ENCODE measurements at regions not wholly inside any gene's neighbourhood (a gene's known extent, or its start where the extent isn't known, plus 50 kb on each side); places are given as distances from the start of the nearest gene placed in this dataset.

- H3K36me3 ChIP-seq (ENCODE audit: control insufficient read depth, insufficient read depth, low read length): no peaks in the 10 kb centered on the region
- no peaks in the 10 kb centered on the region for H3K27me3 ChIP-seq (replicated peaks; ENCODE audit: control insufficient read depth, insufficient read depth, low read length, poor library complexity, severe bottlenecking)
- no peaks in the 10 kb centered on the region for H3K4me1 ChIP-seq (ENCODE audit: control insufficient read depth, insufficient read depth, low read length, poor library complexity, severe bottlenecking)
- H3K9me3 ChIP-seq (ENCODE audit: control insufficient read depth, low read length): no peaks in the 10 kb centered on the region
- H3K27ac ChIP-seq (ENCODE audit: insufficient read depth, low read length, poor library complexity, severe bottlenecking): no peak overlapping the region
- DNase-seq: no peak
- H3K4me3 ChIP-seq (ENCODE audit: insufficient read depth, low read depth, low read length, poor library complexity, severe bottlenecking): no peak overlapping the region
These were observed 396.5 kb downstream of the DMRT2 start for GRCh38 chr9:1446671-1447070.

GRCh38 chr9:1453636-1454035 is 403.5 kb downstream of the DMRT2 start:
- Histone ChIP-seq H3K27ac (ENCODE audit: insufficient read depth, low read length, poor library complexity, severe bottlenecking) (no peak overlapping the region), H3K36me3 (ENCODE audit: control insufficient read depth, insufficient read depth, low read length) (no peaks in the 10 kb centered on the region), H3K4me3 (ENCODE audit: insufficient read depth, low read depth, low read length, poor library complexity, severe bottlenecking) (no peak overlapping the region), H3K27me3 (replicated peaks; ENCODE audit: control insufficient read depth, insufficient read depth, low read length, poor library complexity, severe bottlenecking) (no peaks in the 10 kb centered on the region), H3K9me3 (ENCODE audit: control insufficient read depth, low read length) (no peaks in the 10 kb centered on the region), H3K4me1 (ENCODE audit: control insufficient read depth, insufficient read depth, low read length, poor library complexity, severe bottlenecking) (no peaks in the 10 kb centered on the region)
- DNase-seq: no peak

- H3K27ac ChIP-seq (ENCODE audit: insufficient read depth, low read length, poor library complexity, severe bottlenecking): no peak overlapping the region
- H3K4me1 ChIP-seq (ENCODE audit: control insufficient read depth, insufficient read depth, low read length, poor library complexity, severe bottlenecking): no peaks in the 10 kb centered on the region
- no peaks in the 10 kb centered on the region for H3K27me3 ChIP-seq (replicated peaks; ENCODE audit: control insufficient read depth, insufficient read depth, low read length, poor library complexity, severe bottlenecking)
- no peak overlapping the region for H3K4me3 ChIP-seq (ENCODE audit: insufficient read depth, low read depth, low read length, poor library complexity, severe bottlenecking)
- DNase-seq: no peak
- H3K9me3 ChIP-seq (ENCODE audit: control insufficient read depth, low read length): no peaks in the 10 kb centered on the region
- no peaks in the 10 kb centered on the region for H3K36me3 ChIP-seq (ENCODE audit: control insufficient read depth, insufficient read depth, low read length)
These were observed 404.1 kb downstream of the DMRT2 start for GRCh38 chr9:1454211-1454610.

GRCh38 chr9:1454616-1455347 is 404.6 kb downstream of the DMRT2 start:
- Histone ChIP-seq H3K36me3 (ENCODE audit: control insufficient read depth, insufficient read depth, low read length) (no peaks in the 10 kb centered on the region), H3K9me3 (ENCODE audit: control insufficient read depth, low read length) (no peaks in the 10 kb centered on the region), H3K27me3 (replicated peaks; ENCODE audit: control insufficient read depth, insufficient read depth, low read length, poor library complexity, severe bottlenecking) (no peaks in the 10 kb centered on the region), H3K27ac (ENCODE audit: insufficient read depth, low read length, poor library complexity, severe bottlenecking) (no peak overlapping the region), H3K4me3 (ENCODE audit: insufficient read depth, low read depth, low read length, poor library complexity, severe bottlenecking) (no peak overlapping the region), H3K4me1 (ENCODE audit: control insufficient read depth, insufficient read depth, low read length, poor library complexity, severe bottlenecking) (no peaks in the 10 kb centered on the region)
- no peak for DNase-seq

- Histone ChIP-seq H3K4me3 (ENCODE audit: insufficient read depth, low read depth, low read length, poor library complexity, severe bottlenecking) (no peak overlapping the region), H3K27me3 (replicated peaks; ENCODE audit: control insufficient read depth, insufficient read depth, low read length, poor library complexity, severe bottlenecking) (no peaks in the 10 kb centered on the region), H3K4me1 (ENCODE audit: control insufficient read depth, insufficient read depth, low read length, poor library complexity, severe bottlenecking) (no peaks in the 10 kb centered on the region), H3K36me3 (ENCODE audit: control insufficient read depth, insufficient read depth, low read length) (no peaks in the 10 kb centered on the region), H3K27ac (ENCODE audit: insufficient read depth, low read length, poor library complexity, severe bottlenecking) (no peak overlapping the region), H3K9me3 (ENCODE audit: control insufficient read depth, low read length) (no peaks in the 10 kb centered on the region)
- no peak for DNase-seq
These were observed 405.6 kb downstream of the DMRT2 start for GRCh38 chr9:1455766-1456165.

- no peaks in the 10 kb centered on the region for H3K27me3 ChIP-seq (replicated peaks; ENCODE audit: control insufficient read depth, insufficient read depth, low read length, poor library complexity, severe bottlenecking)
- DNase-seq: no peak
These were observed 406.3 kb downstream of the DMRT2 start for GRCh38 chr9:1456301-1457024.

GRCh38 chr9:1457460-1457859 is 407.3 kb downstream of the DMRT2 start:
- no peak for DNase-seq
- Histone ChIP-seq H3K27me3 (replicated peaks; ENCODE audit: control insufficient read depth, insufficient read depth, low read length, poor library complexity, severe bottlenecking) (no peaks in the 10 kb centered on the region), H3K4me1 (ENCODE audit: control insufficient read depth, insufficient read depth, low read length, poor library complexity, severe bottlenecking) (no peaks in the 10 kb centered on the region), H3K4me3 (ENCODE audit: insufficient read depth, low read depth, low read length, poor library complexity, severe bottlenecking) (no peak overlapping the region), H3K9me3 (ENCODE audit: control insufficient read depth, low read length) (no peaks in the 10 kb centered on the region), H3K36me3 (ENCODE audit: control insufficient read depth, insufficient read depth, low read length) (no peaks in the 10 kb centered on the region), H3K27ac (ENCODE audit: insufficient read depth, low read length, poor library complexity, severe bottlenecking) (no peak overlapping the region)

More at GRCh38 chr9:1456301-1457024, 406.3 kb downstream of the DMRT2 start:
- Histone ChIP-seq H3K4me1 (ENCODE audit: control insufficient read depth, insufficient read depth, low read length, poor library complexity, severe bottlenecking) (no peaks in the 10 kb centered on the region), H3K9me3 (ENCODE audit: control insufficient read depth, low read length) (no peaks in the 10 kb centered on the region), H3K4me3 (ENCODE audit: insufficient read depth, low read depth, low read length, poor library complexity, severe bottlenecking) (no peak overlapping the region), H3K27ac (ENCODE audit: insufficient read depth, low read length, poor library complexity, severe bottlenecking) (no peak overlapping the region), H3K36me3 (ENCODE audit: control insufficient read depth, insufficient read depth, low read length) (no peaks in the 10 kb centered on the region)

GRCh38 chr9:1458503-1458902 is 408.3 kb downstream of the DMRT2 start:
- Histone ChIP-seq H3K36me3 (ENCODE audit: control insufficient read depth, insufficient read depth, low read length) (no peaks in the 10 kb centered on the region), H3K27me3 (replicated peaks; ENCODE audit: control insufficient read depth, insufficient read depth, low read length, poor library complexity, severe bottlenecking) (no peaks in the 10 kb centered on the region), H3K27ac (ENCODE audit: insufficient read depth, low read length, poor library complexity, severe bottlenecking) (no peak overlapping the region), H3K4me3 (ENCODE audit: insufficient read depth, low read depth, low read length, poor library complexity, severe bottlenecking) (no peak overlapping the region), H3K4me1 (ENCODE audit: control insufficient read depth, insufficient read depth, low read length, poor library complexity, severe bottlenecking) (no peaks in the 10 kb centered on the region), H3K9me3 (ENCODE audit: control insufficient read depth, low read length) (no peaks in the 10 kb centered on the region)
- DNase-seq: no peak

- no peaks in the 10 kb centered on the region for H3K36me3 ChIP-seq (ENCODE audit: control insufficient read depth, insufficient read depth, low read length)
- H3K27ac ChIP-seq (ENCODE audit: insufficient read depth, low read length, poor library complexity, severe bottlenecking): no peak overlapping the region
- H3K4me1 ChIP-seq (ENCODE audit: control insufficient read depth, insufficient read depth, low read length, poor library complexity, severe bottlenecking): no peaks in the 10 kb centered on the region
- H3K9me3 ChIP-seq (ENCODE audit: control insufficient read depth, low read length): no peaks in the 10 kb centered on the region
- no peak overlapping the region for H3K4me3 ChIP-seq (ENCODE audit: insufficient read depth, low read depth, low read length, poor library complexity, severe bottlenecking)
- DNase-seq: no peak
- no peaks in the 10 kb centered on the region for H3K27me3 ChIP-seq (replicated peaks; ENCODE audit: control insufficient read depth, insufficient read depth, low read length, poor library complexity, severe bottlenecking)
These were observed 410.1 kb downstream of the DMRT2 start for GRCh38 chr9:1460143-1460769.

GRCh38 chr9:1461812-1462211 is 411.7 kb downstream of the DMRT2 start:
- H3K9me3 ChIP-seq (ENCODE audit: control insufficient read depth, low read length): no peaks in the 10 kb centered on the region
- DNase-seq: no peak
- no peak overlapping the region for H3K4me3 ChIP-seq (ENCODE audit: insufficient read depth, low read depth, low read length, poor library complexity, severe bottlenecking)
- no peaks in the 10 kb centered on the region for H3K4me1 ChIP-seq (ENCODE audit: control insufficient read depth, insufficient read depth, low read length, poor library complexity, severe bottlenecking)
- H3K27ac ChIP-seq (ENCODE audit: insufficient read depth, low read length, poor library complexity, severe bottlenecking): no peak overlapping the region
- no peaks in the 10 kb centered on the region for H3K27me3 ChIP-seq (replicated peaks; ENCODE audit: control insufficient read depth, insufficient read depth, low read length, poor library complexity, severe bottlenecking)
- H3K36me3 ChIP-seq (ENCODE audit: control insufficient read depth, insufficient read depth, low read length): no peaks in the 10 kb centered on the region
